Tibial nerve (tissue), 4 donors: ENCODE measurements at regions not wholly inside any gene's neighbourhood (a gene's known extent, or its start where the extent isn't known, plus 50 kb on each side); places are given as distances from the start of the nearest gene placed in this dataset.

Experiments
- EP300 ChIP-seq, 2 donors: sonication (generic); formaldehyde crosslinking; IDR thresholded peaks; one replicate each; pipeline ENCODE4 v1.6.1; 2017; ENCODE audit warnings: antibody characterized with exemption in 2 of 2, mild to moderate bottlenecking in 1 of 2
- POLR2A ChIP-seq, 2 donors: fragments of 450-650 bp; IDR thresholded peaks; one replicate each; pipeline ENCODE4 v1.6.1; 2017; ENCODE audit warnings: antibody characterized with exemption in 2 of 2, mild to moderate bottlenecking in 2 of 2, moderate library complexity in 2 of 2
- TF ChIP-seq, protein P1 (sequence below), 5 experiments: fragments of 200-600 bp in 3 of 5; fragments of 450-650 bp in 2 of 5; sonication (generic) in 3 of 5; IDR thresholded peaks; one replicate each; pipeline ENCODE4 v1.5.1; 2016 to 2019; ENCODE audit warnings: antibody characterized with exemption in 5 of 5, mild to moderate bottlenecking in 3 of 5, moderate library complexity in 2 of 5

DNA sequence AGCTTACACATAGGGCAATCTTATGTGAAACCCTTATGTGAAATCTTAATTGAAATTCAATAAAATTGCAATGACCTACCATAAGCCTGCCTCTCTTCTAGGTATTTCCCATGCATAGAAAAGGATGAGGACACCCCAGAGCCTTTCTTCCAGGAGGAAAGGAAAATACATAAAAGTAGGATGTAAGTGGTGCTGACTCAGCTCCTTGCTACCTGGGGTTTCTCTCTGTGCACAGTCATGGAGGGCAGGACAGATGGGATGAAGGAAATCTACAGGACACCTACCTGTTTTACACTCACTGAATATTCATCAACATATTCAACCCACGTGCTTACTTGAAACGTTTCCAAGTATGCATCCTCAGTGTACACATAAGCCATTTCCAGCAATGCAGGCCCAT, 1299.2 kb upstream of the SLC10A2 start:
- TF ChIP-seq, protein P1, sequence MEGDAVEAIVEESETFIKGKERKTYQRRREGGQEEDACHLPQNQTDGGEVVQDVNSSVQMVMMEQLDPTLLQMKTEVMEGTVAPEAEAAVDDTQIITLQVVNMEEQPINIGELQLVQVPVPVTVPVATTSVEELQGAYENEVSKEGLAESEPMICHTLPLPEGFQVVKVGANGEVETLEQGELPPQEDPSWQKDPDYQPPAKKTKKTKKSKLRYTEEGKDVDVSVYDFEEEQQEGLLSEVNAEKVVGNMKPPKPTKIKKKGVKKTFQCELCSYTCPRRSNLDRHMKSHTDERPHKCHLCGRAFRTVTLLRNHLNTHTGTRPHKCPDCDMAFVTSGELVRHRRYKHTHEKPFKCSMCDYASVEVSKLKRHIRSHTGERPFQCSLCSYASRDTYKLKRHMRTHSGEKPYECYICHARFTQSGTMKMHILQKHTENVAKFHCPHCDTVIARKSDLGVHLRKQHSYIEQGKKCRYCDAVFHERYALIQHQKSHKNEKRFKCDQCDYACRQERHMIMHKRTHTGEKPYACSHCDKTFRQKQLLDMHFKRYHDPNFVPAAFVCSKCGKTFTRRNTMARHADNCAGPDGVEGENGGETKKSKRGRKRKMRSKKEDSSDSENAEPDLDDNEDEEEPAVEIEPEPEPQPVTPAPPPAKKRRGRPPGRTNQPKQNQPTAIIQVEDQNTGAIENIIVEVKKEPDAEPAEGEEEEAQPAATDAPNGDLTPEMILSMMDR (IDR thresholded peaks at IDR 0.05): no peak
- TF ChIP-seq POLR2A (IDR thresholded peaks at IDR 0.05) (no peak), EP300 (IDR thresholded peaks at IDR 0.05) (no peak)
